A549 (cell line): ENCODE measurements at regions not wholly inside any gene's neighbourhood (a gene's known extent, or its start where the extent isn't known, plus 50 kb on each side); places are given as distances from the start of the nearest gene placed in this dataset.

Source experiments
- BCL3 ChIP-seq: fragments of >200 bp; sonication (Bioruptor Twin); formaldehyde crosslinking; IDR thresholded peaks from 3 replicates; pipeline ENCODE4 v1.6.1; 2016
- BHLHE40 ChIP-seq: IDR thresholded peaks from 2 replicates; pipeline ENCODE4 v1.6.1; 2012; ENCODE audit warnings: low read depth, low read length, inconsistent platforms
- CBX2 ChIP-seq: fragments of 200-600 bp; sonication (generic); IDR thresholded peaks from 2 replicates; pipeline ENCODE4 v1.6.1; 2016; ENCODE audit warnings: low read depth, mild to moderate bottlenecking, borderline replicate concordance
- CEBPB ChIP-seq, 2 experiments: fragments of >200 bp in 1 of 2; sonication (Bioruptor Twin) in 1 of 2; formaldehyde crosslinking in 1 of 2; IDR thresholded peaks; 2 replicates each; pipeline ENCODE4 v1.6.1; 2012 to 2016
- CTCF ChIP-seq: fragments of >200 bp; sonication (Bioruptor Twin); formaldehyde crosslinking; IDR thresholded peaks from 3 replicates; pipeline ENCODE4 v1.5.1; 2016
- EP300 ChIP-seq, 2 experiments: fragments of >200 bp; sonication (Bioruptor Twin); formaldehyde crosslinking; IDR thresholded peaks; 2 replicates in 1 of 2; 3 replicates in 1 of 2; pipeline ENCODE4 v1.6.1; 2016 to 2017
- HMGXB4 ChIP-seq: fragments of 250-450 bp; sonication (Bioruptor Pico); IDR thresholded peaks from 2 replicates; pipeline ENCODE4 v1.5.0; 2021; ENCODE audit warnings: mild to moderate bottlenecking, moderate library complexity, borderline replicate concordance
- JUNB ChIP-seq: fragments of >200 bp; sonication (Bioruptor Twin); formaldehyde crosslinking; IDR thresholded peaks from 2 replicates; pipeline ENCODE4 v1.6.1; 2016
- MYC ChIP-seq: IDR thresholded peaks from 2 replicates; pipeline ENCODE4 v1.6.1; 2012; ENCODE audit warnings: mild to moderate bottlenecking, inconsistent platforms, low read length, improper control_type of control experiment, borderline replicate concordance
- POLR2A ChIP-seq: IDR thresholded peaks from 2 replicates; pipeline ENCODE4 v1.6.1; 2012; ENCODE audit warnings: mild to moderate bottlenecking, low read length
- RCOR1 ChIP-seq: fragments of 150-350 bp; IDR thresholded peaks from 2 replicates; pipeline ENCODE4 v1.6.1; 2014; ENCODE audit warnings: antibody characterized with exemption, low read length, low read depth
- REST ChIP-seq: fragments of 200-600 bp; sonication (generic); IDR thresholded peaks from 2 replicates; pipeline ENCODE4 v1.6.1; 2016; ENCODE audit warnings: antibody characterized with exemption, mild to moderate bottlenecking, moderate library complexity
- SREBF2 ChIP-seq: fragments of 450-650 bp; IDR thresholded peaks from 2 replicates; pipeline ENCODE4 v1.6.1; 2014; ENCODE audit warnings: mild to moderate bottlenecking, moderate library complexity

GRCh38 chr5:2298781-2299180, 416.1 kb upstream of the IRX4 start:
- TF ChIP-seq HMGXB4 (no peak), REST (no peak), CEBPB (IDR thresholded peaks at IDR 0.05) (no peak), JUNB (no peak), BCL3 (no peak), SREBF2 (no peak), BHLHE40 (no peak), CBX2 (no peak), CTCF (no peak), EP300 (IDR thresholded peaks at IDR 0.05) (no peak), POLR2A (no peak), RCOR1 (no peak), MYC (no peak)
